DND-41 (cell line): ENCODE measurements at regions not wholly inside any gene's neighbourhood (a gene's known extent, or its start where the extent isn't known, plus 50 kb on each side); places are given as distances from the start of the nearest gene placed in this dataset.

Source experiments
- ATAC-seq: fragments of 200-7000 bp; cut with Tn5 transposase; 3 replicates; pipeline ENCODE4 v1.9.1; 2021; ENCODE audit warnings: low read depth; ENCODE audit not compliant: insufficient read depth
- DNase-seq: peaks from one replicate; pipeline ENCODE4 v3.0.0-alpha.2; 2020
- H2AFZ ChIP-seq: 2 replicates; pipeline ENCODE4 v1.6.0; 2012; ENCODE audit warnings: low read depth, low read length
- H3K27ac ChIP-seq: 2 replicates; pipeline ENCODE4 v1.5.1; 2012; ENCODE audit warnings: low read length, inconsistent platforms
- H3K27me3 ChIP-seq: fragments of 200-600 bp; sonication (generic); 2 replicates; pipeline ENCODE4 v1.6.0; 2012; ENCODE audit warnings: low read length, mild to moderate bottlenecking, inconsistent platforms; ENCODE audit not compliant: insufficient read depth, poor library complexity
- H3K36me3 ChIP-seq: 2 replicates; pipeline ENCODE4 v1.5.1; 2012; ENCODE audit warnings: low read length, inconsistent platforms; ENCODE audit not compliant: insufficient read depth
- H3K4me1 ChIP-seq: 2 replicates; pipeline ENCODE4 v1.5.1; 2012; ENCODE audit warnings: mild to moderate bottlenecking, low read length; ENCODE audit not compliant: insufficient read depth
- H3K4me2 ChIP-seq: 2 replicates; pipeline ENCODE4 v1.6.0; 2012; ENCODE audit warnings: mild to moderate bottlenecking, moderate library complexity, low read length, inconsistent platforms; ENCODE audit not compliant: insufficient read depth
- H3K4me3 ChIP-seq, 2 experiments: fragments of 200-600 bp in 1 of 2; shearing (Covaris generic) in 1 of 2; 2 replicates each; pipeline ENCODE4 v1.5.1; 2012 to 2016; ENCODE audit warnings: inconsistent platforms in 2 of 2, low read length in 2 of 2, mild to moderate bottlenecking in 2 of 2, low read depth in 1 of 2, moderate library complexity in 1 of 2
- H3K79me2 ChIP-seq: 2 replicates; pipeline ENCODE4 v1.6.0; 2012; ENCODE audit warnings: low read length, inconsistent platforms; ENCODE audit not compliant: insufficient read depth
- H3K9ac ChIP-seq: 2 replicates; pipeline ENCODE4 v1.6.0; 2012; ENCODE audit warnings: low read depth, mild to moderate bottlenecking, inconsistent platforms, low read length, moderate library complexity
- H3K9me3 ChIP-seq: 2 replicates; pipeline ENCODE4 v1.5.1; 2012; ENCODE audit warnings: low read length, moderate library complexity, mild to moderate bottlenecking, inconsistent platforms; ENCODE audit not compliant: insufficient read depth, severe bottlenecking
- H4K20me1 ChIP-seq: 2 replicates; pipeline ENCODE4 v1.6.0; 2012; ENCODE audit warnings: low read length; ENCODE audit not compliant: insufficient read depth
- EZH2 ChIP-seq: IDR thresholded peaks from 3 replicates; pipeline ENCODE4 v1.6.1; 2012; ENCODE audit warnings: borderline replicate concordance, low read depth, mild to moderate bottlenecking, moderate library complexity, low read length, inconsistent platforms; ENCODE audit not compliant: severe bottlenecking
- TF ChIP-seq, protein P1 (sequence below): IDR thresholded peaks from 2 replicates; pipeline ENCODE4 v1.5.1; 2012; ENCODE audit warnings: borderline replicate concordance, low read length, moderate library complexity, mild to moderate bottlenecking; ENCODE audit not compliant: poor library complexity, severe bottlenecking; ENCODE audit errors: extremely low read depth

- Histone ChIP-seq H3K27ac (no peak overlapping the region), H3K9ac (no peak overlapping the region), H4K20me1 (no peaks in the 10 kb centered on the region), H3K9me3 (no peaks in the 10 kb centered on the region), H3K79me2 (no peaks in the 10 kb centered on the region), H3K36me3 (no peaks in the 10 kb centered on the region), H3K4me3 (no peak overlapping the region), H2AFZ (no peak overlapping the region), H3K4me2 (no peak overlapping the region), H3K4me1 (no peaks in the 10 kb centered on the region), H3K27me3 (no peaks in the 10 kb centered on the region)
- no peak for ATAC-seq
- no peak for TF ChIP-seq EZH2
- TF ChIP-seq, protein P1, sequence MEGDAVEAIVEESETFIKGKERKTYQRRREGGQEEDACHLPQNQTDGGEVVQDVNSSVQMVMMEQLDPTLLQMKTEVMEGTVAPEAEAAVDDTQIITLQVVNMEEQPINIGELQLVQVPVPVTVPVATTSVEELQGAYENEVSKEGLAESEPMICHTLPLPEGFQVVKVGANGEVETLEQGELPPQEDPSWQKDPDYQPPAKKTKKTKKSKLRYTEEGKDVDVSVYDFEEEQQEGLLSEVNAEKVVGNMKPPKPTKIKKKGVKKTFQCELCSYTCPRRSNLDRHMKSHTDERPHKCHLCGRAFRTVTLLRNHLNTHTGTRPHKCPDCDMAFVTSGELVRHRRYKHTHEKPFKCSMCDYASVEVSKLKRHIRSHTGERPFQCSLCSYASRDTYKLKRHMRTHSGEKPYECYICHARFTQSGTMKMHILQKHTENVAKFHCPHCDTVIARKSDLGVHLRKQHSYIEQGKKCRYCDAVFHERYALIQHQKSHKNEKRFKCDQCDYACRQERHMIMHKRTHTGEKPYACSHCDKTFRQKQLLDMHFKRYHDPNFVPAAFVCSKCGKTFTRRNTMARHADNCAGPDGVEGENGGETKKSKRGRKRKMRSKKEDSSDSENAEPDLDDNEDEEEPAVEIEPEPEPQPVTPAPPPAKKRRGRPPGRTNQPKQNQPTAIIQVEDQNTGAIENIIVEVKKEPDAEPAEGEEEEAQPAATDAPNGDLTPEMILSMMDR = no peak
- DNase-seq = no peak
Measured at GRCh38 chr4:116486401-116486800, 599.0 kb downstream of the TRAM1L1 start.

GRCh38 chr4:116480546-116480945, 604.8 kb downstream of the TRAM1L1 start:
- Histone ChIP-seq H4K20me1 (no peaks in the 10 kb centered on the region), H3K9me3 (peaks cover 11% of the 10 kb centered on the region), H3K4me1 (no peaks in the 10 kb centered on the region), H3K4me2 (no peak overlapping the region), H3K36me3 (no peaks in the 10 kb centered on the region), H3K4me3 (no peak overlapping the region), H3K27ac (no peak overlapping the region), H3K79me2 (no peaks in the 10 kb centered on the region), H3K9ac (no peak overlapping the region), H2AFZ (no peak overlapping the region), H3K27me3 (no peaks in the 10 kb centered on the region)
- TF ChIP-seq, protein P1 = no peak
- no peak for TF ChIP-seq EZH2
- DNase-seq (no peak), ATAC-seq (no peak)

DNA sequence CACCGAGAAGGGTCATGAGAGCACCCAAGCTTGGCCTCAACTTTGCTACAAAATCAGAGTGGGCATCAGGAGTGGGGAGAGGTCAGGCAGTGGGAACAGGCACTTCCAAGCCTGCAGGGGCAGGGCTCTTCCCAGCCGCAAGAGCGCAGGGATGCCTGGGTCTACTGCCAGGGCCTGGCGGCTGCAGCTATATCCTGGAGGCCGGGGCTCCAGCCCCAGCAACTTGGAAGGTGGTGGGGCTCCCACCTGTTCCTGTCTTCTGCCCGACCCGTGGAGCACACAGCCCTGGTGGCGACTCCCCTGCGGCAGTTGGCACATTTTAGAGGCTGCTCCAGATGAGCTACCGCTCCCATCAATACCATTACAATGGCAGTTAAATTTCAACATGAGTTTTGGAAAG, 607.0 kb downstream of the TRAM1L1 start:
- Histone ChIP-seq H3K79me2 (no peaks in the 10 kb centered on the region), H3K27me3 (no peaks in the 10 kb centered on the region), H3K9ac (no peak overlapping the region), H4K20me1 (no peaks in the 10 kb centered on the region), H3K27ac (no peak overlapping the region), H3K9me3 (peaks cover 11% of the 10 kb centered on the region), H3K4me1 (no peaks in the 10 kb centered on the region), H3K36me3 (no peaks in the 10 kb centered on the region), H3K4me3 (no peak overlapping the region), H3K4me2 (no peak overlapping the region), H2AFZ (no peak overlapping the region)
- no peak for TF ChIP-seq EZH2
- TF ChIP-seq, protein P1 = no peak
- ATAC-seq (no peak), DNase-seq (no peak)

- Histone ChIP-seq H3K36me3 (no peaks in the 10 kb centered on the region), H3K4me2 (no peak overlapping the region), H3K27ac (no peak overlapping the region), H3K4me3 (no peak overlapping the region), H2AFZ (no peak overlapping the region), H3K4me1 (no peaks in the 10 kb centered on the region), H3K79me2 (no peaks in the 10 kb centered on the region), H3K9me3 (no peaks in the 10 kb centered on the region), H3K9ac (no peak overlapping the region), H3K27me3 (no peaks in the 10 kb centered on the region), H4K20me1 (no peaks in the 10 kb centered on the region)
- ATAC-seq = no peak
- TF ChIP-seq, protein P1 = no peak
- TF ChIP-seq EZH2 = no peak
- no peak for DNase-seq
Measured at GRCh38 chr4:116469582-116469981, 615.8 kb downstream of the TRAM1L1 start.
